Fibroblast of skin of right biceps (primary cell): ENCODE measurements at regions not wholly inside any gene's neighbourhood (a gene's known extent, or its start where the extent isn't known, plus 50 kb on each side); places are given as distances from the start of the nearest gene placed in this dataset.

ENCODE experiments used
- DNase-seq: peaks from one replicate; pipeline ENCODE4 v3.0.0-alpha.2; 2013

GRCh38 chr5:141777711-141778110 is 95.7 kb upstream of the ARAP3 start:
- no peak for DNase-seq

GRCh38 chr5:141777130-141777529 is 95.1 kb upstream of the ARAP3 start:
- no peak for DNase-seq

- no peak for DNase-seq
These were observed 91.9 kb upstream of the ARAP3 start for GRCh38 chr5:141773779-141774562.

- DNase-seq, result peak; percentile 19
These were observed 90.3 kb upstream of the ARAP3 start for GRCh38 chr5:141772281-141772680.

GRCh38 chr5:141771562-141771961 is 89.5 kb upstream of the ARAP3 start:
- no peak for DNase-seq

GRCh38 chr5:141771031-141771430 is 89.0 kb upstream of the ARAP3 start:
- peak; percentile 7 for DNase-seq

GRCh38 chr5:141769671-141770070 is 87.6 kb upstream of the ARAP3 start:
- no peak for DNase-seq

- DNase-seq, result no peak
These were observed 85.6 kb upstream of the ARAP3 start for GRCh38 chr5:141767671-141768070.

GRCh38 chr5:141765896-141766551 is 84.0 kb upstream of the ARAP3 start:
- DNase-seq, result no peak

GRCh38 chr5:141763541-141763940 is 81.5 kb upstream of the ARAP3 start:
- DNase-seq, result no peak

- DNase-seq, result no peak
These were observed 80.8 kb upstream of the ARAP3 start for GRCh38 chr5:141762790-141763368.

- DNase-seq, result no peak
These were observed 80.3 kb upstream of the ARAP3 start for GRCh38 chr5:141762316-141762715.

GRCh38 chr5:141760753-141761152 is 78.7 kb upstream of the ARAP3 start:
- DNase-seq, result no peak

GRCh38 chr5:141760193-141760592 is 78.2 kb upstream of the ARAP3 start:
- DNase-seq, result peak; percentile 11

- no peak for DNase-seq
These were observed 76.4 kb upstream of the ARAP3 start for GRCh38 chr5:141758310-141758998.

GRCh38 chr5:141757402-141757801 is 75.4 kb upstream of the ARAP3 start:
- DNase-seq, result peak; percentile 35

- no peak for DNase-seq
These were observed 74.2 kb upstream of the ARAP3 start for GRCh38 chr5:141756196-141756595.

GRCh38 chr5:141753971-141754713 is 72.1 kb upstream of the ARAP3 start:
- peak; percentile 39 for DNase-seq

GRCh38 chr5:141753143-141753970 is 71.3 kb upstream of the ARAP3 start:
- no peak for DNase-seq

GRCh38 chr5:141747152-141748141 is 65.4 kb upstream of the ARAP3 start:
- peak; percentile 24 for DNase-seq

GRCh38 chr5:141746395-141746794 is 64.4 kb upstream of the ARAP3 start:
- DNase-seq, result no peak
